GM23338 (cell line): ENCODE measurements at regions not wholly inside any gene's neighbourhood (a gene's known extent, or its start where the extent isn't known, plus 50 kb on each side); places are given as distances from the start of the nearest gene placed in this dataset.

Experiments
- ATAC-seq: fragments of 200-7000 bp; cut with Tn5 transposase; 3 replicates; pipeline ENCODE4 v1.9.1; 2020
- DNase-seq: peaks from one replicate; pipeline ENCODE4 v3.0.0-alpha.2; 2015; ENCODE audit warnings: low spot score
- H2AFZ ChIP-seq: fragments of 200-600 bp; sonication (generic); 2 replicates; pipeline ENCODE4 v1.8.0; 2016; ENCODE audit warnings: antibody characterized with exemption, mild to moderate bottlenecking, moderate library complexity
- H3F3A ChIP-seq: fragments of 200-600 bp; sonication (generic); replicated peaks from 2 replicates; pipeline ENCODE4 v1.8.0; 2017; ENCODE audit warnings: antibody characterized with exemption, mixed run types, low read depth
- H3K27ac ChIP-seq: fragments of 200-600 bp; sonication (generic); 2 replicates; pipeline ENCODE4 v1.6.1; 2016; ENCODE audit warnings: low read depth
- H3K27me3 ChIP-seq: fragments of 200-600 bp; sonication (generic); 2 replicates; pipeline ENCODE4 v1.8.0; 2016; ENCODE audit warnings: mild to moderate bottlenecking, mixed run types, moderate library complexity; ENCODE audit not compliant: insufficient read depth
- H3K36me3 ChIP-seq: fragments of 200-600 bp; sonication (generic); 2 replicates; pipeline ENCODE4 v1.8.0; 2016; ENCODE audit warnings: mild to moderate bottlenecking; ENCODE audit not compliant: insufficient read depth
- H3K4me1 ChIP-seq: fragments of 200-600 bp; sonication (generic); 2 replicates; pipeline ENCODE4 v1.8.0; 2016; ENCODE audit warnings: mild to moderate bottlenecking, moderate library complexity; ENCODE audit not compliant: insufficient read depth
- H3K4me2 ChIP-seq: fragments of 200-600 bp; sonication (generic); 2 replicates; pipeline ENCODE4 v1.7.1; 2017; ENCODE audit warnings: mixed run types
- H3K4me3 ChIP-seq: fragments of 200-600 bp; sonication (generic); 2 replicates; pipeline ENCODE4 v1.6.1; 2016; ENCODE audit warnings: mixed run types
- H3K79me2 ChIP-seq: fragments of 200-600 bp; sonication (generic); replicated peaks from 2 replicates; pipeline ENCODE4 v1.8.0; 2017; ENCODE audit warnings: mild to moderate bottlenecking; ENCODE audit not compliant: insufficient read depth
- H3K9me2 ChIP-seq: fragments of 200-600 bp; sonication (generic); 2 replicates; pipeline ENCODE4 v1.8.0; 2017; ENCODE audit not compliant: insufficient read depth
- H4K20me1 ChIP-seq: fragments of 200-600 bp; sonication (generic); replicated peaks from 2 replicates; pipeline ENCODE4 v1.8.0; 2017; ENCODE audit warnings: mild to moderate bottlenecking; ENCODE audit not compliant: insufficient read depth
- H3K27ac Mint-ChIP-seq: 2 replicates; pipeline ENCODE4 v1.8.0; 2020; ENCODE audit warnings: inconsistent platforms, mild to moderate bottlenecking, moderate library complexity, mixed read lengths
- H3K27me3 Mint-ChIP-seq: 3 replicates; pipeline ENCODE4 v1.8.0; 2022; ENCODE audit warnings: low read depth, mild to moderate bottlenecking, moderate library complexity, mixed read lengths, inconsistent platforms; ENCODE audit not compliant: insufficient read depth, poor library complexity
- H3K36me3 Mint-ChIP-seq: 3 replicates; pipeline ENCODE4 v1.8.0; 2021; ENCODE audit warnings: low read depth, mild to moderate bottlenecking, inconsistent platforms, moderate library complexity, mixed read lengths
- H3K4me1 Mint-ChIP-seq: 3 replicates; pipeline ENCODE4 v1.8.0; 2020; ENCODE audit warnings: mild to moderate bottlenecking, inconsistent platforms, mixed read lengths
- H3K4me3 Mint-ChIP-seq: 3 replicates; pipeline ENCODE4 v1.8.0; 2021; ENCODE audit warnings: moderate library complexity, mild to moderate bottlenecking, inconsistent platforms, mixed read lengths
- H3K9me3 Mint-ChIP-seq: 3 replicates; pipeline ENCODE4 v1.8.0; 2020; ENCODE audit warnings: moderate library complexity, mild to moderate bottlenecking, inconsistent platforms, mixed read lengths
- CREB1 ChIP-seq: fragments of 250-450 bp; sonication (Bioruptor Pico); IDR thresholded peaks from 2 replicates; pipeline ENCODE4 v1.5.0; 2020; ENCODE audit warnings: low read depth, mild to moderate bottlenecking, moderate library complexity
- EZH2 ChIP-seq: fragments of 200-600 bp; sonication (generic); IDR thresholded peaks from one replicate; pipeline ENCODE4 v1.8.0; 2017; ENCODE audit warnings: antibody characterized with exemption, mild to moderate bottlenecking, low read depth; ENCODE audit not compliant: unreplicated experiment
- EZH2phosphoT487 ChIP-seq: fragments of 200-600 bp; sonication (generic); IDR thresholded peaks from one replicate; pipeline ENCODE4 v1.8.1; 2018; ENCODE audit warnings: antibody characterized with exemption; ENCODE audit not compliant: unreplicated experiment
- JUNB ChIP-seq: IDR thresholded peaks from one replicate; pipeline ENCODE4 v1.6.1; 2016; ENCODE audit warnings: antibody characterized with exemption; ENCODE audit not compliant: unreplicated experiment
- NANOG ChIP-seq: IDR thresholded peaks from 2 replicates; pipeline ENCODE4 v1.6.1; 2016; ENCODE audit warnings: antibody characterized with exemption, borderline replicate concordance
- POLR2AphosphoS5 ChIP-seq: IDR thresholded peaks from 2 replicates; pipeline ENCODE4 v1.6.1; 2016; ENCODE audit warnings: antibody characterized with exemption, low read depth
- STAT1 ChIP-seq: IDR thresholded peaks from one replicate; pipeline ENCODE4 v1.6.1; 2016; ENCODE audit warnings: antibody characterized with exemption; ENCODE audit not compliant: unreplicated experiment
- ZNF114 ChIP-seq: fragments of 250-450 bp; sonication (Bioruptor Pico); IDR thresholded peaks from 2 replicates; pipeline ENCODE4 v1.5.0; 2020; ENCODE audit warnings: mild to moderate bottlenecking, moderate library complexity
- ZNF331 ChIP-seq: fragments of 250-450 bp; sonication (Bioruptor Pico); IDR thresholded peaks from 2 replicates; pipeline ENCODE4 v1.5.0; 2020; ENCODE audit warnings: low read depth, mild to moderate bottlenecking, moderate library complexity
- TF ChIP-seq, protein P1 (sequence below): IDR thresholded peaks from one replicate; pipeline ENCODE4 v1.6.1; 2018; ENCODE audit warnings: antibody characterized with exemption; ENCODE audit not compliant: unreplicated experiment
- TF ChIP-seq, protein P2 (sequence below): IDR thresholded peaks from 2 replicates; pipeline ENCODE4 v1.6.1; 2016; ENCODE audit warnings: antibody characterized with exemption
- TF ChIP-seq, protein P3 (sequence below), 2 experiments: fragments of 200-600 bp in 1 of 2; sonication (generic) in 1 of 2; conservative IDR thresholded peaks; 2 replicates each; pipeline versions ENCODE4 v1.5.1 to v1.6.1; 2016 to 2017; ENCODE audit warnings: antibody characterized with exemption in 2 of 2, low read depth in 2 of 2, mild to moderate bottlenecking in 2 of 2, moderate library complexity in 1 of 2
- TF ChIP-seq, protein P4 (sequence below): fragments of 250-450 bp; sonication (Bioruptor Pico); IDR thresholded peaks from 2 replicates; pipeline ENCODE4 v1.5.0; 2020; ENCODE audit warnings: mild to moderate bottlenecking, moderate library complexity

DNA sequence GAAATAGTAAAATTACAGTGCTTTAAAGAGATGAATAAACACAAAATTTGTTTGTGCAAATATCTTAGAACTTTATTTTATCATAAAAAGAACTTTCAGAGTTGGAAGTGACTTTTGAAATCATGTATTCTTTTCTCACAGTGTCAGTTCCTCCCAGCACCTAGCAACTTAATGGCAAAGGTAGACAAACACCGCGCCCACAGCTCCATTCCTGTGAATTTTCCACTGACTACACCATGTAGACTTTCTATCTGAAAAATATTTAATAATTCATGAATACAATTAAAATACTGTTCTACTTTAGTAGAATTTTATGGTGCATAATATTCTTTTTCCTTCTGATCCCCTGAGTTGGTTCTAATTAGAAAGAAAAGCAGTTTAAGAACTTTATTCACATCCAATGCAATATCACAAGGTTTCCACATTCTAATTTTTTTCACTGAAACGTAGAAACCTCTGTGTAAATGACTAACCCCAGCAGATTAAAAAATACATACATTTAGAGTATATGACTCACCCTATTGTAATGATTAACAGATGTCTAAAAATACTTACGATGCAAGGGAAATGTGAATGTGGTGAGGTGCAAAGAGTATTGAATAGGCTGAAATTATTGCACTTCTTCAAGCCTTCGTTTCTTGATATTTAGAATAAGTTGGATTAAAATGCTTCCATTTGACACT lies 218.2 kb upstream of the CCDC179 start:
- no peaks in the 10 kb centered on the region for H3K9me3 Mint-ChIP-seq

More for the DNA sequence above, 218.2 kb upstream of the CCDC179 start:
- Mint-ChIP-seq H3K36me3 (no peaks in the 10 kb centered on the region), H3K27ac (no peak overlapping the region), H3K27me3 (no peaks in the 10 kb centered on the region), H3K4me3 (no peak overlapping the region), H3K4me1 (no peaks in the 10 kb centered on the region)
- TF ChIP-seq STAT1 (no peak), ZNF331 (no peak), CREB1 (CRISPR knock-in tag) (no peak), ZNF114 (CRISPR knock-in tag) (no peak), NANOG (no peak), EZH2phosphoT487 (no peak), EZH2 (no peak), JUNB (no peak), POLR2AphosphoS5 (no peak)
- TF ChIP-seq, protein P1, sequence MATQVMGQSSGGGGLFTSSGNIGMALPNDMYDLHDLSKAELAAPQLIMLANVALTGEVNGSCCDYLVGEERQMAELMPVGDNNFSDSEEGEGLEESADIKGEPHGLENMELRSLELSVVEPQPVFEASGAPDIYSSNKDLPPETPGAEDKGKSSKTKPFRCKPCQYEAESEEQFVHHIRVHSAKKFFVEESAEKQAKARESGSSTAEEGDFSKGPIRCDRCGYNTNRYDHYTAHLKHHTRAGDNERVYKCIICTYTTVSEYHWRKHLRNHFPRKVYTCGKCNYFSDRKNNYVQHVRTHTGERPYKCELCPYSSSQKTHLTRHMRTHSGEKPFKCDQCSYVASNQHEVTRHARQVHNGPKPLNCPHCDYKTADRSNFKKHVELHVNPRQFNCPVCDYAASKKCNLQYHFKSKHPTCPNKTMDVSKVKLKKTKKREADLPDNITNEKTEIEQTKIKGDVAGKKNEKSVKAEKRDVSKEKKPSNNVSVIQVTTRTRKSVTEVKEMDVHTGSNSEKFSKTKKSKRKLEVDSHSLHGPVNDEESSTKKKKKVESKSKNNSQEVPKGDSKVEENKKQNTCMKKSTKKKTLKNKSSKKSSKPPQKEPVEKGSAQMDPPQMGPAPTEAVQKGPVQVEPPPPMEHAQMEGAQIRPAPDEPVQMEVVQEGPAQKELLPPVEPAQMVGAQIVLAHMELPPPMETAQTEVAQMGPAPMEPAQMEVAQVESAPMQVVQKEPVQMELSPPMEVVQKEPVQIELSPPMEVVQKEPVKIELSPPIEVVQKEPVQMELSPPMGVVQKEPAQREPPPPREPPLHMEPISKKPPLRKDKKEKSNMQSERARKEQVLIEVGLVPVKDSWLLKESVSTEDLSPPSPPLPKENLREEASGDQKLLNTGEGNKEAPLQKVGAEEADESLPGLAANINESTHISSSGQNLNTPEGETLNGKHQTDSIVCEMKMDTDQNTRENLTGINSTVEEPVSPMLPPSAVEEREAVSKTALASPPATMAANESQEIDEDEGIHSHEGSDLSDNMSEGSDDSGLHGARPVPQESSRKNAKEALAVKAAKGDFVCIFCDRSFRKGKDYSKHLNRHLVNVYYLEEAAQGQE: no peak
- TF ChIP-seq, protein P2, sequence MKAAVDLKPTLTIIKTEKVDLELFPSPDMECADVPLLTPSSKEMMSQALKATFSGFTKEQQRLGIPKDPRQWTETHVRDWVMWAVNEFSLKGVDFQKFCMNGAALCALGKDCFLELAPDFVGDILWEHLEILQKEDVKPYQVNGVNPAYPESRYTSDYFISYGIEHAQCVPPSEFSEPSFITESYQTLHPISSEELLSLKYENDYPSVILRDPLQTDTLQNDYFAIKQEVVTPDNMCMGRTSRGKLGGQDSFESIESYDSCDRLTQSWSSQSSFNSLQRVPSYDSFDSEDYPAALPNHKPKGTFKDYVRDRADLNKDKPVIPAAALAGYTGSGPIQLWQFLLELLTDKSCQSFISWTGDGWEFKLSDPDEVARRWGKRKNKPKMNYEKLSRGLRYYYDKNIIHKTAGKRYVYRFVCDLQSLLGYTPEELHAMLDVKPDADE: no peak
- TF ChIP-seq, protein P3, sequence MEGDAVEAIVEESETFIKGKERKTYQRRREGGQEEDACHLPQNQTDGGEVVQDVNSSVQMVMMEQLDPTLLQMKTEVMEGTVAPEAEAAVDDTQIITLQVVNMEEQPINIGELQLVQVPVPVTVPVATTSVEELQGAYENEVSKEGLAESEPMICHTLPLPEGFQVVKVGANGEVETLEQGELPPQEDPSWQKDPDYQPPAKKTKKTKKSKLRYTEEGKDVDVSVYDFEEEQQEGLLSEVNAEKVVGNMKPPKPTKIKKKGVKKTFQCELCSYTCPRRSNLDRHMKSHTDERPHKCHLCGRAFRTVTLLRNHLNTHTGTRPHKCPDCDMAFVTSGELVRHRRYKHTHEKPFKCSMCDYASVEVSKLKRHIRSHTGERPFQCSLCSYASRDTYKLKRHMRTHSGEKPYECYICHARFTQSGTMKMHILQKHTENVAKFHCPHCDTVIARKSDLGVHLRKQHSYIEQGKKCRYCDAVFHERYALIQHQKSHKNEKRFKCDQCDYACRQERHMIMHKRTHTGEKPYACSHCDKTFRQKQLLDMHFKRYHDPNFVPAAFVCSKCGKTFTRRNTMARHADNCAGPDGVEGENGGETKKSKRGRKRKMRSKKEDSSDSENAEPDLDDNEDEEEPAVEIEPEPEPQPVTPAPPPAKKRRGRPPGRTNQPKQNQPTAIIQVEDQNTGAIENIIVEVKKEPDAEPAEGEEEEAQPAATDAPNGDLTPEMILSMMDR (conservative IDR thresholded peaks at IDR 0.05; ENCODE audit: low read depth in 2 of 2): no peak
- TF ChIP-seq, protein P4, sequence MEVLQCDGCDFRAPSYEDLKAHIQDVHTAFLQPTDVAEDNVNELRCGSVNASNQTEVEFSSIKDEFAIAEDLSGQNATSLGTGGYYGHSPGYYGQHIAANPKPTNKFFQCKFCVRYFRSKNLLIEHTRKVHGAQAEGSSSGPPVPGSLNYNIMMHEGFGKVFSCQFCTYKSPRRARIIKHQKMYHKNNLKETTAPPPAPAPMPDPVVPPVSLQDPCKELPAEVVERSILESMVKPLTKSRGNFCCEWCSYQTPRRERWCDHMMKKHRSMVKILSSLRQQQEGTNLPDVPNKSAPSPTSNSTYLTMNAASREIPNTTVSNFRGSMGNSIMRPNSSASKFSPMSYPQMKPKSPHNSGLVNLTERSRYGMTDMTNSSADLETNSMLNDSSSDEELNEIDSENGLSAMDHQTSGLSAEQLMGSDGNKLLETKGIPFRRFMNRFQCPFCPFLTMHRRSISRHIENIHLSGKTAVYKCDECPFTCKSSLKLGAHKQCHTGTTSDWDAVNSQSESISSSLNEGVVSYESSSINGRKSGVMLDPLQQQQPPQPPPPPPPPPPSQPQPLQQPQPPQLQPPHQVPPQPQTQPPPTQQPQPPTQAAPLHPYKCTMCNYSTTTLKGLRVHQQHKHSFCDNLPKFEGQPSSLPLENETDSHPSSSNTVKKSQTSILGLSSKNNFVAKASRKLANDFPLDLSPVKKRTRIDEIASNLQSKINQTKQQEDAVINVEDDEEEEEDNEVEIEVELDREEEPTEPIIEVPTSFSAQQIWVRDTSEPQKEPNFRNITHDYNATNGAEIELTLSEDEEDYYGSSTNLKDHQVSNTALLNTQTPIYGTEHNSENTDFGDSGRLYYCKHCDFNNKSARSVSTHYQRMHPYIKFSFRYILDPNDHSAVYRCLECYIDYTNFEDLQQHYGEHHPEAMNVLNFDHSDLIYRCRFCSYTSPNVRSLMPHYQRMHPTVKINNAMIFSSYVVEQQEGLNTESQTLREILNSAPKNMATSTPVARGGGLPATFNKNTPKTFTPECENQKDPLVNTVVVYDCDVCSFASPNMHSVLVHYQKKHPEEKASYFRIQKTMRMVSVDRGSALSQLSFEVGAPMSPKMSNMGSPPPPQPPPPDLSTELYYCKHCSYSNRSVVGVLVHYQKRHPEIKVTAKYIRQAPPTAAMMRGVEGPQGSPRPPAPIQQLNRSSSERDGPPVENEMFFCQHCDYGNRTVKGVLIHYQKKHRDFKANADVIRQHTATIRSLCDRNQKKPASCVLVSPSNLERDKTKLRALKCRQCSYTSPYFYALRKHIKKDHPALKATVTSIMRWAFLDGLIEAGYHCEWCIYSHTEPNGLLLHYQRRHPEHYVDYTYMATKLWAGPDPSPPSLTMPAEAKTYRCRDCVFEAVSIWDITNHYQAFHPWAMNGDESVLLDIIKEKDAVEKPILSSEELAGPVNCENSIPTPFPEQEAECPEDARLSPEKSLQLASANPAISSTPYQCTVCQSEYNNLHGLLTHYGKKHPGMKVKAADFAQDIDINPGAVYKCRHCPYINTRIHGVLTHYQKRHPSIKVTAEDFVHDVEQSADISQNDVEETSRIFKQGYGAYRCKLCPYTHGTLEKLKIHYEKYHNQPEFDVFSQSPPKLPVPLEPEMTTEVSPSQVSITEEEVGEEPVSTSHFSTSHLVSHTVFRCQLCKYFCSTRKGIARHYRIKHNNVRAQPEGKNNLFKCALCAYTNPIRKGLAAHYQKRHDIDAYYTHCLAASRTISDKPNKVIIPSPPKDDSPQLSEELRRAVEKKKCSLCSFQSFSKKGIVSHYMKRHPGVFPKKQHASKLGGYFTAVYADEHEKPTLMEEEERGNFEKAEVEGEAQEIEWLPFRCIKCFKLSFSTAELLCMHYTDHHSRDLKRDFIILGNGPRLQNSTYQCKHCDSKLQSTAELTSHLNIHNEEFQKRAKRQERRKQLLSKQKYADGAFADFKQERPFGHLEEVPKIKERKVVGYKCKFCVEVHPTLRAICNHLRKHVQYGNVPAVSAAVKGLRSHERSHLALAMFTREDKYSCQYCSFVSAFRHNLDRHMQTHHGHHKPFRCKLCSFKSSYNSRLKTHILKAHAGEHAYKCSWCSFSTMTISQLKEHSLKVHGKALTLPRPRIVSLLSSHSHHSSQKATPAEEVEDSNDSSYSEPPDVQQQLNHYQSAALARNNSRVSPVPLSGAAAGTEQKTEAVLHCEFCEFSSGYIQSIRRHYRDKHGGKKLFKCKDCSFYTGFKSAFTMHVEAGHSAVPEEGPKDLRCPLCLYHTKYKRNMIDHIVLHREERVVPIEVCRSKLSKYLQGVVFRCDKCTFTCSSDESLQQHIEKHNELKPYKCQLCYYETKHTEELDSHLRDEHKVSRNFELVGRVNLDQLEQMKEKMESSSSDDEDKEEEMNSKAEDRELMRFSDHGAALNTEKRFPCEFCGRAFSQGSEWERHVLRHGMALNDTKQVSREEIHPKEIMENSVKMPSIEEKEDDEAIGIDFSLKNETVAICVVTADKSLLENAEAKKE (CRISPR knock-in tag): no peak
- H3K4me3 ChIP-seq: no peak overlapping the region
- H3K27ac ChIP-seq: no peak overlapping the region
- H3K4me2 ChIP-seq: no peak overlapping the region
- DNase-seq: no peak
- H3K79me2 ChIP-seq: no peaks in the 10 kb centered on the region
- H3F3A ChIP-seq: no peaks in the 10 kb centered on the region
- H3K4me1 ChIP-seq: no peaks in the 10 kb centered on the region
- no peaks in the 10 kb centered on the region for H3K27me3 ChIP-seq
- H4K20me1 ChIP-seq: no peaks in the 10 kb centered on the region
- no peaks in the 10 kb centered on the region for H3K36me3 ChIP-seq
- no peak for ATAC-seq
- no peak overlapping the region for H2AFZ ChIP-seq
- H3K9me2 ChIP-seq: no peaks in the 10 kb centered on the region
